Neural crest cell (in vitro differentiated cells): ENCODE measurements at regions not wholly inside any gene's neighbourhood (a gene's known extent, or its start where the extent isn't known, plus 50 kb on each side); places are given as distances from the start of the nearest gene placed in this dataset.
A peak's percentile ranks its signal among the peaks of the same experiment; 100 is the strongest.

Source experiments
- DNase-seq: peaks from one replicate; pipeline ENCODE4 v3.0.0; 2021; ENCODE audit warnings: low read depth, mixed read lengths, low spot score
- H3K27ac Mint-ChIP-seq: one replicate; pipeline ENCODE4 v1.8.0; 2021; ENCODE audit warnings: mild to moderate bottlenecking, mixed read lengths; ENCODE audit not compliant: unreplicated experiment
- H3K27me3 Mint-ChIP-seq: 2 replicates; pipeline ENCODE4 v1.8.0; 2021; ENCODE audit warnings: low read depth, mild to moderate bottlenecking, mixed read lengths
- H3K36me3 Mint-ChIP-seq: 2 replicates; pipeline ENCODE4 v1.8.0; 2021; ENCODE audit warnings: low read depth, mild to moderate bottlenecking, mixed read lengths
- H3K4me1 Mint-ChIP-seq: 2 replicates; pipeline ENCODE4 v1.8.0; 2021; ENCODE audit warnings: mixed read lengths
- H3K4me3 Mint-ChIP-seq: one replicate; pipeline ENCODE4 v1.8.0; 2021; ENCODE audit warnings: mild to moderate bottlenecking, mixed read lengths
- H3K9me3 Mint-ChIP-seq: 2 replicates; pipeline ENCODE4 v1.8.0; 2021; ENCODE audit warnings: mixed read lengths
- TF ChIP-seq, protein P1 (sequence below): fragments of 200-600 bp; sonication (generic); conservative IDR thresholded peaks from 2 replicates; pipeline ENCODE4 v1.5.0; 2021; ENCODE audit warnings: antibody characterized with exemption, mild to moderate bottlenecking

DNA sequence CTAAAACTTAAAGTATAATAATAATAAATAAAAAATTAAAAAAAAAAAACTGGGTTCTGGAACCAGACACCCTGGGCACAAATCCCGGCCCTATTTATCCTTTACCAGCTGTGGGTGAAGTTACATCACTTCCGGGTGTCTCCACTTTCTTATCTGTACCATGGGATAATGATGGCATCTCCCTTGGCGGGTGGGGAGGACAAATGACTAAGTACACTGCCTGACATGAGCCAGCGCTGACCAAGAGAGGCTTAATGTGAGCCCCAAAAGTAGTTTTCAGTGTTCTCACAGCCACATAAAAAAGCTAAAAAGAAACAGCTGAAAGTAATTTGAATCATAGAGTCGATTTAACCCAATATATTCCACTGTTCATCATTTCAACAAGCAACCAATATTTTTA lies 424.9 kb downstream of the SOX9 start:
- Mint-ChIP-seq H3K9me3 (peaks cover 11% of the 10 kb centered on the region), H3K4me3 (no peak overlapping the region), H3K36me3 (peaks cover 11% of the 10 kb centered on the region), H3K4me1 (peaks cover 3% of the 10 kb centered on the region), H3K27me3 (no peaks in the 10 kb centered on the region), H3K27ac (no peak overlapping the region)
- TF ChIP-seq, protein P1, sequence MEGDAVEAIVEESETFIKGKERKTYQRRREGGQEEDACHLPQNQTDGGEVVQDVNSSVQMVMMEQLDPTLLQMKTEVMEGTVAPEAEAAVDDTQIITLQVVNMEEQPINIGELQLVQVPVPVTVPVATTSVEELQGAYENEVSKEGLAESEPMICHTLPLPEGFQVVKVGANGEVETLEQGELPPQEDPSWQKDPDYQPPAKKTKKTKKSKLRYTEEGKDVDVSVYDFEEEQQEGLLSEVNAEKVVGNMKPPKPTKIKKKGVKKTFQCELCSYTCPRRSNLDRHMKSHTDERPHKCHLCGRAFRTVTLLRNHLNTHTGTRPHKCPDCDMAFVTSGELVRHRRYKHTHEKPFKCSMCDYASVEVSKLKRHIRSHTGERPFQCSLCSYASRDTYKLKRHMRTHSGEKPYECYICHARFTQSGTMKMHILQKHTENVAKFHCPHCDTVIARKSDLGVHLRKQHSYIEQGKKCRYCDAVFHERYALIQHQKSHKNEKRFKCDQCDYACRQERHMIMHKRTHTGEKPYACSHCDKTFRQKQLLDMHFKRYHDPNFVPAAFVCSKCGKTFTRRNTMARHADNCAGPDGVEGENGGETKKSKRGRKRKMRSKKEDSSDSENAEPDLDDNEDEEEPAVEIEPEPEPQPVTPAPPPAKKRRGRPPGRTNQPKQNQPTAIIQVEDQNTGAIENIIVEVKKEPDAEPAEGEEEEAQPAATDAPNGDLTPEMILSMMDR = no peak
- DNase-seq = no peak

DNA sequence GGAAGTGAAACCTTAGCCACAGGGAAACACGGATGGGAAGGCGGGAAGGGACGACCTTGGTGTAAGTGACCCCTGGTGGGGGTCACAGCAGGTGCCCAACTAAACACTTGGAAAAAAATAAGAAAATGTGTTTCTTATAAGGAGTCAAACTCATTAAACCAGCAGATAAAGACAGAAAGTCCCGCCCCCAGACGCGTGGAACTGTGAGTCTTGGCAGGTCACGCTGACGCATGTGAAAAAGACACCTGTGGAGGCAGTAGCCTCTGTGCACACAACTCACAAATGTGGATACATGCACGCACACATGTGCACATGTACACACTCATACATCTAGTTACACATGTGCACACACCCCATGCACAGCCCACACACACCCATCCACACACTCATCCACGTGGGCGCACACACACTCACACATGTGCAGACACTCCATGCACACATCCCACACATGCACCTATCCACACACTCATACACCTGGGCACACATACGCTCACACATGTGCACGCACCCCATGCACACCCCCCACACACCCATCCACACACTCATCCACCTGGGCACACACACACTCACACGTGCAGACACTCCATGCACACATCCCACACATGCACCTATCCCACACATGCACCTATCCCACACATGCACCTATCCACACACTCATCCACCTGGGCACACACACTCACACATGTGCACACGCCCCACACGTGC lies 432.4 kb downstream of the SOX9 start:
- H3K27me3 Mint-ChIP-seq = no peaks in the 10 kb centered on the region
- no peak overlapping the region for H3K27ac Mint-ChIP-seq
- no peak overlapping the region for H3K4me3 Mint-ChIP-seq
- TF ChIP-seq, protein P1 = no peak
- DNase-seq = no peak
- peaks cover 4% of the 10 kb centered on the region for H3K36me3 Mint-ChIP-seq
- H3K4me1 Mint-ChIP-seq = no peaks in the 10 kb centered on the region
- peaks cover 11% of the 10 kb centered on the region for H3K9me3 Mint-ChIP-seq

DNA sequence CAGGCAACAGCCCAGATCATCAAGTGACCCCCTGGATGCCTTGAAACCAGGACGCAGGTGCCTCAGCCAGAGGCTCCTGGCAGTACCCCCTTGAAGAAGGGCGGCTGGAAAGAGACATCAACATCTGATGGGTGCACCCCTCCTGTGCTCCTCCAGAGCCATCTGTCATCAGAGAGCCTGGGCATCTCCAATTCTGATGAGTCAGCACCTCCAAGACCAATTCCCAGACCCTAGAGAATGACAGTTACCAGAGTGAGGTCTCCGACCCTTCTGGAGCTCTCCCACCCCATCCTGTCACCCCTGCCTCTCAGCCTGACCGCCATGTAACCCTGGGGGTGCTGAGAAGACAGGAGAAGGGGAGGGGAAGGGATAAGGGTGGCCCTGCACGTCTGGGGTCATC lies 433.7 kb downstream of the SOX9 start:
- H3K27me3 Mint-ChIP-seq = peaks cover 3% of the 10 kb centered on the region
- no peak for DNase-seq
- peaks cover 8% of the 10 kb centered on the region for H3K9me3 Mint-ChIP-seq
- peaks cover 3% of the 10 kb centered on the region for H3K36me3 Mint-ChIP-seq
- H3K4me3 Mint-ChIP-seq = no peak overlapping the region
- no peak overlapping the region for H3K27ac Mint-ChIP-seq
- no peaks in the 10 kb centered on the region for H3K4me1 Mint-ChIP-seq
- TF ChIP-seq, protein P1 = no peak

DNA sequence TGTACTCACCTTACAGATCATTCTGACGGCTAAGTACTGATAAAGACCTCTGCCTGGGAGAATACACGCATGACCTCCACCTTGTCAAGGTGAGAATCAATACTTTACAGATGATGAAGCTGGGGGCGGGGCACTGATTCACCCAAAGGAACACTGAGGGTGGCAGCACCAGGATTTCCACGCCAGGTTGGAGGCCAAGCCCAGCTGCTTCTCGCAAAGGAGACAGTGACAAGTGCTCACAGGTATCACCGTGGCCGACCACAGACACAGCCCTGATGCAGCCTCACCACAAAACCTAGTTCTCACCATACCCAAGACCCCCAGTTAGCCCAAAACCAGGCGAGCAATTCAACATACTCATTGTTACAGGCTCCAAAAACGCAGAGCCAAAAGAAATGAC lies 434.2 kb downstream of the SOX9 start:
- no peak overlapping the region for H3K4me3 Mint-ChIP-seq
- no peak overlapping the region for H3K27ac Mint-ChIP-seq
- H3K27me3 Mint-ChIP-seq = peaks cover 3% of the 10 kb centered on the region
- TF ChIP-seq, protein P1 = no peak
- H3K4me1 Mint-ChIP-seq = peaks cover under 1% of the 10 kb centered on the region
- DNase-seq = no peak
- peaks cover 4% of the 10 kb centered on the region for H3K9me3 Mint-ChIP-seq
- H3K36me3 Mint-ChIP-seq = peaks cover 3% of the 10 kb centered on the region

DNA sequence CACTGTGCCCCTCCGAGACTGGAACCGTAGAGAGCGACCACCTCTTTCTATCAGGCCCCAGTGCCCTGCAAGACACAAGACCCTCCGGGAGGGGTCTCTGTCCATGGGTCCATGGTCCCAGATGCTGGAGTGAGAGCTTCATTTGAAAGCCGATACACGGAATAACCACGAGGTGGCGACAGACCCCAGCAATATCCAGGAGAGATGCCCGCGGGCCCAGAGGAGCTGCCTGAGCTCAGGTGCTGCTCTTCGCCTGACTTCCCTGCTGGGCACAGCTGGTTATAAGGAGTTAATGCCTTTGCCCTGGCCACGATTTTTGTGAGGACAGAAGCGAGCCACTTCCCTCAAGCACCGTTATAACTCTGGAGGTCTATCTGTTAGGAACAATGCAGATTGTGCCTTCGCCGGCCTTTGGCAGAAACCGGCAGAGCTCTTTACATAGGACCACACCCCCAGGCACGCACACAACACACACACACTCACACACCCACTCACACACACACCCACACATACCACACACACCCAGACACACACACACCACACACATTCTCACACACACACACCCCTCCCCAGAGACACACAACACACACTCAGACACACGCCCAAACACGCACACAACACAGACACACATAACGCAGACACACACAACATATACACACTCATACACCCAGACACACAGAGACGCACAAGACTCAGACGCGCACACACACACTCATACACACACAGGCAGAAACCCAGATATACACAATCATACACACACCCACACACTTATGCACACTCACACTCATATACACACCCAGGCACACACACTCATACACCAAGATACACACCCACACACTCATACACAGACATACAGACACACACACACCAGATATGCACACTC lies 436.4 kb downstream of the SOX9 start:
- peaks cover 6% of the 10 kb centered on the region for H3K4me1 Mint-ChIP-seq
- H3K27ac Mint-ChIP-seq = no peak overlapping the region
- TF ChIP-seq, protein P1 = peak; percentile 91
- H3K36me3 Mint-ChIP-seq = no peaks in the 10 kb centered on the region
- DNase-seq = peak; percentile 79
- H3K27me3 Mint-ChIP-seq = peaks cover 12% of the 10 kb centered on the region
- H3K9me3 Mint-ChIP-seq = no peaks in the 10 kb centered on the region
- no peak overlapping the region for H3K4me3 Mint-ChIP-seq
